Mucosa of descending colon (tissue), 3 donors: ENCODE measurements at regions not wholly inside any gene's neighbourhood (a gene's known extent, or its start where the extent isn't known, plus 50 kb on each side); places are given as distances from the start of the nearest gene placed in this dataset.

Experiments used
- ATAC-seq: fragments of 200-7000 bp; cut with Tn5 transposase; one replicate; pipeline ENCODE4 v1.9.1; 2020; ENCODE audit warnings: mild to moderate bottlenecking, moderate library complexity
- DNase-seq, 3 donors: peaks; one replicate each; pipeline ENCODE4 v3.0.0-alpha.2; 2020
- H3K36me3 ChIP-seq: fragments of 200-600 bp; one replicate; pipeline ENCODE4 v1.8.0; 2021; ENCODE audit warnings: low read depth, mild to moderate bottlenecking
- H3K4me1 ChIP-seq: fragments of 200-600 bp; one replicate; pipeline ENCODE4 v1.8.0; 2021; ENCODE audit warnings: low read depth, mild to moderate bottlenecking
- H3K4me3 ChIP-seq: fragments of 200-600 bp; one replicate; pipeline ENCODE4 v1.8.0; 2021; ENCODE audit warnings: mild to moderate bottlenecking
- H3K9me3 ChIP-seq: fragments of 200-600 bp; one replicate; pipeline ENCODE4 v1.8.0; 2021; ENCODE audit warnings: mild to moderate bottlenecking
- CTCF ChIP-seq: fragments of 200-600 bp; IDR thresholded peaks from one replicate; pipeline ENCODE4 v1.8.0; 2022; ENCODE audit warnings: antibody characterized with exemption, mild to moderate bottlenecking
- intact Hi-C, 2 donors: fragments of 100-400 bp; cut with DNase I in 1 of 2; cut with micrococcal nuclease in 1 of 2; formaldehyde crosslinking; loops; one replicate each; pipeline versions ENCODE4 v1.11.0 to v1.11.1; 2022; cut with DNase I, micrococcal nuclease
- donor health status: DM: no; HTN: no; CAD: no; lungs with moderate emphysema.
- donor health status: DM: no; HTN: no; CAD: no.
- donor health status: DM: no; HTN: yes; CAD: no.

GRCh38 chr5:20098694-20099093 is 110.7 kb upstream of the CDH18 start:
- no peak for TF ChIP-seq CTCF
- Histone ChIP-seq H3K9me3 (peaks cover 19% of the 10 kb centered on the region), H3K4me1 (no peaks in the 10 kb centered on the region), H3K36me3 (no peaks in the 10 kb centered on the region), H3K4me3 (no peak overlapping the region)
- ATAC-seq = no peak
- no peak for DNase-seq
- intact Hi-C loops = no loop called here

DNA sequence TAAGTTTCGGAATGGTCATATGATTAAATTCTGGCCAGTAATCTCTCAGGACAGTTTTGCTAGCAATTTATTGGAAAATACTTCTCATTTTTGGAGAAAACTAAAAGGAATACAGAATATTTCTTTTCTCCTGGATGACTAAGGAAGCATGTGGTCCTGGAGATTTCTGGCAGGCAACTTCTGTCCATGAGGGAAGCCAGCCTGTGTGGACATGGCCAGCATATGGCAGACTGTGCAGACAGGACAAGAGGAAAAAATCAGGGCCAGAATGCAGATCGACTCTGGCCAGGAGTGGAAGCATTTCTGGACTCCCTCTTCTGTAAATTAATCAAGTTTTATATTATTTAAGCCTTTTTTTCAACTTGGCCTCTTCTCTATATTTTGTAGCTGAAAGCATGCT is 100.4 kb upstream of the CDH18 start:
- Histone ChIP-seq H3K36me3 (no peaks in the 10 kb centered on the region), H3K4me3 (no peak overlapping the region), H3K4me1 (no peaks in the 10 kb centered on the region), H3K9me3 (peaks cover 38% of the 10 kb centered on the region)
- no peak for DNase-seq
- no peak for ATAC-seq
- intact Hi-C loops = no loop called here
- TF ChIP-seq CTCF = no peak

DNA sequence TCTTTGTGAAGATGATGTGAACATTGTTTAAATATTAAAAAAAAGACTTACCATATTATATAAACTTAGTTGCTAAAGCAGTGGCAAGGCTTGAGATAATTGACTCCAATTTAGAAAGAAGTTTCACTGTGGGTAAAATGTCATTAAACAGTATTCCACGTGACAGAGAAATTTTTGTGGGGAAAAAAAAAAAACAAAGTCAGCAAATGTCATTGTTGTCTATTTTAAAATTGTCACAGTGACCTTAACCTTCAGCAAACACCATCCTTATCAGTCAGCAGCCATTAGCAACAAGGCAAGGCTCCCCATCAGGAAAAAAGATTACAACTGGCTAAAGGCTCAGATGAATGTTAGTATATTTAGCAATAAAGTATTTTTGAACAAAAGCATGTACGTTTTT is 99.3 kb upstream of the CDH18 start:
- DNase-seq = no peak
- no peak for TF ChIP-seq CTCF
- intact Hi-C loops = no loop called here
- H3K36me3 ChIP-seq = no peaks in the 10 kb centered on the region
- H3K4me1 ChIP-seq = no peaks in the 10 kb centered on the region
- H3K9me3 ChIP-seq = peaks cover 37% of the 10 kb centered on the region
- no peak for ATAC-seq
- no peak overlapping the region for H3K4me3 ChIP-seq

GRCh38 chr5:20077186-20077585 is 89.2 kb upstream of the CDH18 start:
- ATAC-seq (no peak), DNase-seq (no peak)
- peaks cover 2% of the 10 kb centered on the region for H3K9me3 ChIP-seq
- no peak overlapping the region for H3K4me3 ChIP-seq
- H3K4me1 ChIP-seq = no peaks in the 10 kb centered on the region
- no peak for TF ChIP-seq CTCF
- intact Hi-C loops = no loop called here
- no peaks in the 10 kb centered on the region for H3K36me3 ChIP-seq

DNA sequence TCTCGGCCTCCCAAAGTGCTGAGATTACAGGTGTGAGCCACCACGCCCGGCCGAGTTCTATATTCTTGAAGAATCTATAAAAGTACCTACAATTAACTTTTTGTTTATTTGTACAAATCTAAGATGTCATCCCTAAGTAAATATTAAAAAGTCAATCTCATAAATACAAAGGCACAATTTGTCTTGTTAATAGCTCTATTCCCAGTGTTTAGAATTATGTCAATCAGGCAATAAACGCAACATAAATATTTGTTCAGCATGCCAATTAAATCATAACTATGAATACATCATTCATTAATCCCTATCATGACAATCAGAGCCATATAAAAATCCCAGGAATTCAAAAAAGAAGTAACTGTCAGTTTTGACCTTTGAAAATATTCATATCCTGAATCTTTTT is 68.9 kb upstream of the CDH18 start:
- Histone ChIP-seq H3K4me1 (no peaks in the 10 kb centered on the region), H3K9me3 (peaks cover 13% of the 10 kb centered on the region), H3K4me3 (no peak overlapping the region), H3K36me3 (no peaks in the 10 kb centered on the region)
- intact Hi-C loops = no loop called here
- no peak for TF ChIP-seq CTCF
- ATAC-seq (no peak), DNase-seq (no peak)

DNA sequence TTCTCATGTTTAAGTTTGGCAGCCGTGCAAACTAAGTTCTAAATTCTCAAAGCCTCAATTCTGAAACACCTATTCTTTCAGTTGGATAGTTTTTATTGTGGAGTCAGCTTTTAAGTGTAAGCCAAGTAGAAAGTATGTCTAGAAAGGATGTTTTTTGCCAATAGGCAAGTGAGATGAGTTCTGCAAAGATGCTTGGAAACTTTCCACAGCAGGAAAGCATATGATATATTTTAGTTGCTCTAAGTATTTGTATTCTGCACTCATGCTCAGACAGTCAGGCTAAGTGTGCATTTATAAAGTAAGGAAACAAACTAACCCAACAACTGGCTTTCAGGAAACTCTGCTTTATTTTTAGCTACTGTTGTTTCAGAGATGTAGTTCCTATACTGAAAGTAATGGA is 67.3 kb upstream of the CDH18 start:
- no peak for DNase-seq

More for the DNA sequence above, 67.3 kb upstream of the CDH18 start:
- no peak for TF ChIP-seq CTCF
- Histone ChIP-seq H3K4me3 (no peak overlapping the region), H3K36me3 (no peaks in the 10 kb centered on the region), H3K9me3 (peaks cover 11% of the 10 kb centered on the region), H3K4me1 (no peaks in the 10 kb centered on the region)
- ATAC-seq = no peak
- intact Hi-C loops = no loop called here
